Sigmoid colon (tissue), 6 donors: ENCODE measurements at regions not wholly inside any gene's neighbourhood (a gene's known extent, or its start where the extent isn't known, plus 50 kb on each side); places are given as distances from the start of the nearest gene placed in this dataset.

ENCODE experiments used
- DNase-seq: peaks from one replicate; pipeline ENCODE4 v3.0.0-alpha.2; 2019
- H3K27ac ChIP-seq, 4 donors: fragments of 200-600 bp; sonication (generic); one replicate each; pipeline ENCODE4 v1.5.1; 2016 to 2019; ENCODE audit warnings: mild to moderate bottlenecking in 1 of 4
- H3K27me3 ChIP-seq, 3 donors: fragments of 200-600 bp; sonication (generic); one replicate each; pipeline ENCODE4 v1.5.1; 2019; ENCODE audit warnings: mild to moderate bottlenecking in 1 of 3
- H3K36me3 ChIP-seq, 4 donors: fragments of 200-600 bp; sonication (generic); one replicate each; pipeline ENCODE4 v1.5.1; 2016 to 2019
- H3K4me1 ChIP-seq, 4 donors: fragments of 200-600 bp; sonication (generic); one replicate each; pipeline ENCODE4 v1.5.1; 2017 to 2019
- H3K4me3 ChIP-seq, 4 donors: fragments of 200-600 bp; sonication (generic); one replicate each; pipeline ENCODE4 v1.5.1; 2017 to 2019; ENCODE audit warnings: mild to moderate bottlenecking in 2 of 4, moderate library complexity in 1 of 4
- H3K9me3 ChIP-seq, 4 donors: fragments of 200-600 bp in 3 of 4; sonication (generic) in 3 of 4; one replicate each; pipeline versions ENCODE4 v1.5.1 to v1.6.1; 2013 to 2019
- EP300 ChIP-seq, 4 donors: sonication (generic); formaldehyde crosslinking; IDR thresholded peaks; one replicate each; pipeline ENCODE4 v1.6.1; 2017; ENCODE audit warnings: antibody characterized with exemption in 4 of 4
- POLR2A ChIP-seq, 2 donors: fragments of 450-650 bp; IDR thresholded peaks; one replicate each; pipeline ENCODE4 v1.6.1; 2016; ENCODE audit warnings: antibody characterized with exemption in 2 of 2, mild to moderate bottlenecking in 2 of 2, moderate library complexity in 2 of 2
- POLR2AphosphoS5 ChIP-seq, 4 donors: sonication (generic); formaldehyde crosslinking; IDR thresholded peaks; one replicate each; pipeline ENCODE4 v1.6.1; 2017; ENCODE audit warnings: antibody characterized with exemption in 4 of 4
- WGBS, 2 donors: extraction: QIAGEN DNeasy Blood & Tissue Kit; methylation state at CpG; one replicate each; pipeline ENCODE4 v1.1.7; 2013; 5-methylcytosine and 5-hydroxymethylcytosine counted together
- intact Hi-C: fragments of 100-400 bp; cut with DNase I; formaldehyde crosslinking; loops from one replicate; pipeline ENCODE4 v1.15.1; 2023
- TF ChIP-seq, protein P1 (sequence below), 4 experiments: fragments of 450-650 bp in 3 of 4; fragments of 200-600 bp in 1 of 4; IDR thresholded peaks; one replicate each; pipeline ENCODE4 v1.5.1; 2016 to 2019; ENCODE audit warnings: antibody characterized with exemption in 4 of 4, mild to moderate bottlenecking in 3 of 4, moderate library complexity in 2 of 4
- donor health status: healthy with polysubstance abuse.
- donor health status: healthy.

DNA sequence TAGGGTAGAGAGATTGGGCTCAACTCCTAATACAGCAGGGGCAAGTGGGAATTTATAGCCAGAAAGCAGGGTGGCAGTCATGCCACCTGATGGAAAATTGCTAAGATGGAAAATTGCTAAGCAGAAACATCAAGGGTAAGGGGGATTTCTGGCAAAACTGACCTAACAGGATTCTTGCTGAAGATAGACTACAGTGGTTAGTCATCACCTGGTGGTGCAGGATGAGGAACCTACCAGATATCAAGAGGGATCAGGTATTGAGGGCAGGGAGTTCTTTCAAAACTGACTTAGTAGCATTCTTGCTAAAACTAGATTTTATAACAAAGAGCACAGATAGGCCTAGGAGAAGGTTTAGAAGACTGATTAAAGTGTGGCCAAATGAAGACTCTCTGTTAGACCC is 292.9 kb downstream of the PLPP3 start:
- Histone ChIP-seq H3K27ac (no peak overlapping the region), H3K36me3 (no peaks in the 10 kb centered on the region), H3K9me3 (no peaks in the 10 kb centered on the region), H3K4me3 (no peak overlapping the region), H3K27me3 (no peaks in the 10 kb centered on the region), H3K4me1 (peaks cover 0 to 10% (median 8%) of the 10 kb centered on the region in 4 donors)
- intact Hi-C loops, result no loop called here
- TF ChIP-seq, protein P1, sequence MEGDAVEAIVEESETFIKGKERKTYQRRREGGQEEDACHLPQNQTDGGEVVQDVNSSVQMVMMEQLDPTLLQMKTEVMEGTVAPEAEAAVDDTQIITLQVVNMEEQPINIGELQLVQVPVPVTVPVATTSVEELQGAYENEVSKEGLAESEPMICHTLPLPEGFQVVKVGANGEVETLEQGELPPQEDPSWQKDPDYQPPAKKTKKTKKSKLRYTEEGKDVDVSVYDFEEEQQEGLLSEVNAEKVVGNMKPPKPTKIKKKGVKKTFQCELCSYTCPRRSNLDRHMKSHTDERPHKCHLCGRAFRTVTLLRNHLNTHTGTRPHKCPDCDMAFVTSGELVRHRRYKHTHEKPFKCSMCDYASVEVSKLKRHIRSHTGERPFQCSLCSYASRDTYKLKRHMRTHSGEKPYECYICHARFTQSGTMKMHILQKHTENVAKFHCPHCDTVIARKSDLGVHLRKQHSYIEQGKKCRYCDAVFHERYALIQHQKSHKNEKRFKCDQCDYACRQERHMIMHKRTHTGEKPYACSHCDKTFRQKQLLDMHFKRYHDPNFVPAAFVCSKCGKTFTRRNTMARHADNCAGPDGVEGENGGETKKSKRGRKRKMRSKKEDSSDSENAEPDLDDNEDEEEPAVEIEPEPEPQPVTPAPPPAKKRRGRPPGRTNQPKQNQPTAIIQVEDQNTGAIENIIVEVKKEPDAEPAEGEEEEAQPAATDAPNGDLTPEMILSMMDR (IDR thresholded peaks at IDR 0.05), result no peak
- TF ChIP-seq POLR2AphosphoS5 (IDR thresholded peaks at IDR 0.05), result no peak
- no peak for TF ChIP-seq POLR2A (IDR thresholded peaks at IDR 0.05)
- TF ChIP-seq EP300 (IDR thresholded peaks at IDR 0.05), result no peak
- DNase-seq, result no peak

- DNase-seq, result no peak
- WGBS, 2 donors, result 68 to 74% methylated on average over 4 of the region's 4 CpGs
- Histone ChIP-seq H3K36me3 (no peaks in the 10 kb centered on the region), H3K27ac (no peak overlapping the region), H3K4me1 (peaks cover 0 to 10% (median 8%) of the 10 kb centered on the region in 4 donors), H3K4me3 (no peak overlapping the region), H3K27me3 (no peaks in the 10 kb centered on the region), H3K9me3 (no peaks in the 10 kb centered on the region)
- intact Hi-C loops, result no loop called here
- TF ChIP-seq POLR2A (IDR thresholded peaks at IDR 0.05), result no peak
- TF ChIP-seq, protein P1 (IDR thresholded peaks at IDR 0.05), result no peak
- TF ChIP-seq EP300 (IDR thresholded peaks at IDR 0.05), result no peak
- no peak for TF ChIP-seq POLR2AphosphoS5 (IDR thresholded peaks at IDR 0.05)
Measured at GRCh38 chr1:56285554-56286402, 293.6 kb downstream of the PLPP3 start.

DNA sequence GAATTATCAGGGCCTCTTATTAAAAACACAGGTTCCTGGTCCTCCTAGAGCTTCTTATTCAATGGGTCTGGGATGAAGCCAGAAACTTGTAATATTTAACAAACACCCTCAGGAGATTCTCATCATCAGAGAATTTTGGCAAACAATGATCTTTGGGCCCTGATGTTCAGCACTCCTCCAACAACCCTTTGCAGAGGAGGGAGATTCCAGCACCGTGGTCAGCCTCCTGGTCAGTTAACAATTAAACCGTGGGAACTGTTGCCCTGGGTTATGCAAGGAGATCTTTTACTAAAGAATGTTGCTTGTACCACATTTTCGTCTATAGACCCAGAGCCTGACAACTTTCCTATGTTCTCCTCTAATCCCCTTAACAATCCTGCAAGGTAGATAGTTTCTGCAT is 294.4 kb downstream of the PLPP3 start:
- Histone ChIP-seq H3K27me3 (no peaks in the 10 kb centered on the region), H3K4me3 (no peak overlapping the region), H3K27ac (no peak overlapping the region), H3K9me3 (no peaks in the 10 kb centered on the region), H3K4me1 (peaks cover 0 to 10% (median 8%) of the 10 kb centered on the region in 4 donors), H3K36me3 (no peaks in the 10 kb centered on the region)
- WGBS, 2 donors, result 56 to 61% methylated on average over 3 of the region's 3 CpGs
- peak; percentile 68 for DNase-seq
- intact Hi-C loops, result no loop called here
- TF ChIP-seq EP300 (IDR thresholded peaks at IDR 0.05), result no peak
- TF ChIP-seq, protein P1 (IDR thresholded peaks at IDR 0.05), result no peak
- TF ChIP-seq POLR2A (IDR thresholded peaks at IDR 0.05), result no peak
- no peak for TF ChIP-seq POLR2AphosphoS5 (IDR thresholded peaks at IDR 0.05)

- no peak overlapping the region for H3K4me3 ChIP-seq
- 78 to 87% methylated on average over 3 of the region's 3 CpGs for WGBS, 2 donors
- no peaks in the 10 kb centered on the region for H3K9me3 ChIP-seq
- intact Hi-C loops, result no loop called here
- DNase-seq, result no peak
- H3K27me3 ChIP-seq, result no peaks in the 10 kb centered on the region
- no peak overlapping the region for H3K27ac ChIP-seq
- no peaks in the 10 kb centered on the region for H3K36me3 ChIP-seq
- no peak for TF ChIP-seq EP300 (IDR thresholded peaks at IDR 0.05)
- TF ChIP-seq POLR2A (IDR thresholded peaks at IDR 0.05), result no peak
- TF ChIP-seq POLR2AphosphoS5 (IDR thresholded peaks at IDR 0.05), result no peak
- TF ChIP-seq, protein P1 (IDR thresholded peaks at IDR 0.05), result no peak
- H3K4me1 ChIP-seq, result no peaks in the 10 kb centered on the region
Measured at GRCh38 chr1:56278061-56278460, 301.3 kb downstream of the PLPP3 start.
